OCI-LY3 (cell line): ENCODE measurements at regions not wholly inside any gene's neighbourhood (a gene's known extent, or its start where the extent isn't known, plus 50 kb on each side); places are given as distances from the start of the nearest gene placed in this dataset.

Experiments used
- CTCF ChIP-seq: fragments of 200-600, 300-600 bp; sonication (generic); IDR thresholded peaks from 2 replicates; pipeline ENCODE4 v1.5.1; 2014; ENCODE audit warnings: antibody characterized with exemption, low read length, low read depth
- EZH2phosphoT487 ChIP-seq: fragments of 200-600 bp; shearing (Covaris generic); IDR thresholded peaks from 2 replicates; pipeline ENCODE4 v1.6.1; 2018; ENCODE audit warnings: antibody characterized with exemption, mixed run types, low read depth

- no peak for TF ChIP-seq CTCF
- TF ChIP-seq EZH2phosphoT487: no peak
Observed at GRCh38 chr7:114813624-114814023, 108.3 kb upstream of the MDFIC start.
